MM.1S (cell line): ENCODE measurements at regions not wholly inside any gene's neighbourhood (a gene's known extent, or its start where the extent isn't known, plus 50 kb on each side); places are given as distances from the start of the nearest gene placed in this dataset.

ENCODE experiments used
- DNase-seq: peaks from one replicate; pipeline ENCODE4 v3.0.0-alpha.2; 2015
- H2AFZ ChIP-seq: fragments of 300-600 bp; sonication (generic); 2 replicates; pipeline ENCODE4 v1.6.0; 2016; ENCODE audit warnings: antibody characterized with exemption, low read length
- H3F3A ChIP-seq: fragments of 300-600 bp; sonication (generic); 2 replicates; pipeline ENCODE4 v1.6.1; 2016; ENCODE audit warnings: mild to moderate bottlenecking, antibody characterized with exemption, low read length, moderate library complexity, mixed read lengths; ENCODE audit not compliant: insufficient read depth
- H3K27ac ChIP-seq: fragments of 300-600 bp; sonication (generic); 2 replicates; pipeline ENCODE4 v1.5.1; 2016; ENCODE audit warnings: mild to moderate bottlenecking, low read length
- H3K27me3 ChIP-seq: fragments of 300-600 bp; sonication (generic); replicated peaks from 2 replicates; pipeline ENCODE4 v1.6.0; 2016; ENCODE audit warnings: low read length; ENCODE audit not compliant: insufficient read depth
- H3K36me3 ChIP-seq: fragments of 300-600 bp; sonication (generic); replicated peaks from 2 replicates; pipeline ENCODE4 v1.6.1; 2016; ENCODE audit warnings: mild to moderate bottlenecking, low read length, mixed read lengths; ENCODE audit not compliant: insufficient read depth
- H3K4me1 ChIP-seq: fragments of 300-600 bp; sonication (generic); 2 replicates; pipeline ENCODE4 v1.6.1; 2016; ENCODE audit warnings: low read length, mixed read lengths
- H3K4me2 ChIP-seq: fragments of 300-600 bp; sonication (generic); 2 replicates; pipeline ENCODE4 v1.6.0; 2016; ENCODE audit warnings: low read depth, low read length
- H3K4me3 ChIP-seq: fragments of 300-600 bp; sonication (generic); 2 replicates; pipeline ENCODE4 v1.5.1; 2016; ENCODE audit warnings: low read length, mixed read lengths
- H3K79me2 ChIP-seq: fragments of 300-600 bp; sonication (generic); 2 replicates; pipeline ENCODE4 v1.6.1; 2016; ENCODE audit warnings: mixed run types, low read length, mixed read lengths
- H3K9ac ChIP-seq: fragments of 300-600 bp; sonication (generic); 2 replicates; pipeline ENCODE4 v1.6.1; 2016; ENCODE audit warnings: low read length, mixed read lengths
- H3K9me2 ChIP-seq: fragments of 300-600 bp; sonication (generic); replicated peaks from 2 replicates; pipeline ENCODE4 v1.6.1; 2016; ENCODE audit warnings: mild to moderate bottlenecking, low read length, mixed read lengths; ENCODE audit not compliant: insufficient read depth
- H3K9me3 ChIP-seq: fragments of 300-600 bp; sonication (generic); replicated peaks from 2 replicates; pipeline ENCODE4 v1.6.1; 2016; ENCODE audit warnings: mild to moderate bottlenecking, low read length, mixed read lengths; ENCODE audit not compliant: insufficient read depth
- H4K20me1 ChIP-seq: fragments of 300-600 bp; sonication (generic); 2 replicates; pipeline ENCODE4 v1.6.1; 2016; ENCODE audit warnings: mild to moderate bottlenecking, low read length, moderate library complexity, mixed read lengths; ENCODE audit not compliant: insufficient read depth
- CTCF ChIP-seq: fragments of 300-600 bp; sonication (generic); IDR thresholded peaks from 2 replicates; pipeline ENCODE4 v1.5.1; 2016; ENCODE audit warnings: antibody characterized with exemption, low read length, mixed read lengths
- EZH2 ChIP-seq: fragments of 300-600 bp; sonication (generic); optimal IDR thresholded peaks from 2 replicates; pipeline ENCODE3; 2017; ENCODE audit warnings: low read depth, mild to moderate bottlenecking, antibody characterized with exemption, low read length, mixed read lengths
- EZH2phosphoT487 ChIP-seq: fragments of 300-600 bp; sonication (generic); IDR thresholded peaks from 2 replicates; pipeline ENCODE4 v1.6.1; 2018; ENCODE audit warnings: antibody characterized with exemption, low read length

- Histone ChIP-seq H3K4me1 (no peaks in the 10 kb centered on the region), H3K9me3 (no peaks in the 10 kb centered on the region), H2AFZ (no peak overlapping the region), H3K4me3 (no peak overlapping the region), H3K36me3 (no peaks in the 10 kb centered on the region), H3K27ac (no peak overlapping the region), H3K79me2 (no peaks in the 10 kb centered on the region), H4K20me1 (no peaks in the 10 kb centered on the region), H3F3A (no peaks in the 10 kb centered on the region), H3K9ac (no peak overlapping the region), H3K9me2 (no peaks in the 10 kb centered on the region), H3K4me2 (no peak overlapping the region), H3K27me3 (no peaks in the 10 kb centered on the region)
- DNase-seq, result no peak
- TF ChIP-seq CTCF (no peak), EZH2phosphoT487 (no peak)
Measured at GRCh38 chr1:83676106-83676505, 322.8 kb downstream of the TTLL7 start.

DNA sequence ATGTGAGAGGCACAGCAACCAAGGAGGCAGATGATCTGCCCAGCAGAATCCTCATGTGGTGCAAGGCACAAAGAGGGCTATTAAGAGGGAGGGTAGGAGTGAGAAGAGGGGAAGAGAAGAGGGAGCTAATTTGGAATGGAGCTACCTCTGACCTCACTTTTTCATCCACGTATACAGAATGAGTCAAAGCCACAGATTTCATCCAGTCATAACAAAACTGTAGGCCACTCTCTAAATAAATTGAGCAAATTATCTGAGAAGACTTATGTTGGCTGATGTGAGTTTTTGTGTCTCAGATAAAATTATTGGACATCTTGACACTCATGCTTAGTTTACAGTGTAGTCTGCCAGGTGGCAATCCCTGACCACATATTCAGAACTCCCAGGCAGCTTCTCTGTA lies 325.6 kb downstream of the TTLL7 start:
- no peak overlapping the region for H3K4me2 ChIP-seq
- no peak overlapping the region for H3K4me3 ChIP-seq
- no peak overlapping the region for H3K9ac ChIP-seq
- H3K36me3 ChIP-seq, result no peaks in the 10 kb centered on the region
- H3F3A ChIP-seq, result no peaks in the 10 kb centered on the region
- H3K9me2 ChIP-seq, result no peaks in the 10 kb centered on the region
- H3K9me3 ChIP-seq, result no peaks in the 10 kb centered on the region
- H3K27me3 ChIP-seq, result no peaks in the 10 kb centered on the region
- no peaks in the 10 kb centered on the region for H3K79me2 ChIP-seq
- H2AFZ ChIP-seq, result no peak overlapping the region
- no peak overlapping the region for H3K27ac ChIP-seq
- H3K4me1 ChIP-seq, result no peaks in the 10 kb centered on the region
- TF ChIP-seq EZH2phosphoT487 (no peak), CTCF (no peak), EZH2 (no peak)
- H4K20me1 ChIP-seq, result no peaks in the 10 kb centered on the region
- DNase-seq, result no peak

DNA sequence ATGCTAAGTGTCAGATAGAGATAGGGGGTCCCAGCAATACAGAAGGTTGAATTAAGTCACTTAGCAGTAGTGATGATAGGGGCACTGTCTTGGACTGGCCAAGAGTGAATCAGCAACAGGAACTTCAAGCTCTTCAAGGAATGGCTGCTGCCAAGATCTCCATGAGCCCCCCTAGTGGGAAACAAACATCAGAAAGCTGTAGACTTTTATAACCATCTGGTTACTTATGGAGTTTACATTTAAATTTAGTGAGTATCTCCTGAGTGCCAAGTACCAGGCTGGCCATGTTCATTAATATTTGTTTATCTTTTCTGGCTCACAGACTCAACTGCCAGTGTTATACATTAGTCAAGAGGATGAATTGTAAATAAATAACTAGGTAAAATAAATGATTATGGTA lies 327.3 kb downstream of the TTLL7 start:
- H3K79me2 ChIP-seq, result no peaks in the 10 kb centered on the region
- DNase-seq, result no peak
- no peak for TF ChIP-seq CTCF
- TF ChIP-seq EZH2, result no peak
- TF ChIP-seq EZH2phosphoT487, result no peak
- no peak overlapping the region for H2AFZ ChIP-seq
- H3K27me3 ChIP-seq, result no peaks in the 10 kb centered on the region
- H3F3A ChIP-seq, result no peaks in the 10 kb centered on the region
- no peaks in the 10 kb centered on the region for H3K36me3 ChIP-seq
- no peak overlapping the region for H3K4me3 ChIP-seq
- H4K20me1 ChIP-seq, result no peaks in the 10 kb centered on the region
- no peaks in the 10 kb centered on the region for H3K9me2 ChIP-seq
- no peaks in the 10 kb centered on the region for H3K4me1 ChIP-seq
- H3K4me2 ChIP-seq, result no peak overlapping the region
- H3K9me3 ChIP-seq, result no peaks in the 10 kb centered on the region
- H3K9ac ChIP-seq, result no peak overlapping the region
- no peak overlapping the region for H3K27ac ChIP-seq
